ENCODE measurements at regions not wholly inside any gene's neighbourhood (a gene's known extent, or its start where the extent isn't known, plus 50 kb on each side); places are given as distances from the start of the nearest gene placed in this dataset.

DNA sequence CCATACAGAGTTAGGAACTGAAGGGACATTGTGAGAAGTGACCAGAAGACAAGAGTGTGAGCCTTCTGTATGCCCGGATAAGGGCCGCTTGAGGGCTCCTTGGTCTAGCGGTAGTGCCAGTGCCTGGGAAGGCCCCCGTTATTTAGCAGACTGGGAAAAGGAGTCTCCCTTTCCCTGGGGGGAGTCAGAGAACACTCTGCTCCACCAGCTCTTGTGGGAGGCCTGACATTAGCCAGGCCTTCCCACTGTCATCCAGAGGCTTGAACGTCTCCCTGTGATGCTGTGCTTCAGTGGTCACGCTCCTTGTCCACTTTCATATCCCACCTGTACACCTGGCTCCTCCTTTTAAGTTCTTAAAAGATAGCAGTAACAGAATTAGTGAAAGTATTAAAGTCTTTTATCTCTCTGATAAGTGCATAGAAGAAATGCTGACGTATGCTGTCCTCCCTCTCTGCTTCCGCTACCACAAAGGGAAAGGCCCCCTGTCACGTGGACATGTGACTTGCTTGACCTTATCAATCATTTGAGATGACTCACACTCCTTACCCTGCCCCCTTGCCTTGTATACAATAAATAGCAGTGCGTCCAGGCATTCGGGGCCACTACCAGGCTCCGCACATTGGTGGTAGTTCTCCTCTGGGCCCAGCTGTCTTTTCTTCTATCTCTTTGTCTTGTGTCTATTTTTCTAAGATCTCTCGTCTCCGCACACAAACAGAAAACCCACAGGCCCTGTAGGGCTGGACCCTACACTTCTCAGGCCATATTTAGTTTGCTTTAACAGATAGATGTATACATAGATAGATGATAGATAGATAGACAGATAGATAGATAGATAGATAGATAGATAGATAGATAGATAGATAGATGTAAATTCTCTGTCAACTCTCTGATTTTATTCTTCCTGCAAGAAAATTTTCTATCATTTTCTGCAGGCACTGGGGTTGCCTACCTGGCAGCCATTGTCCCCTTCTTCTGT lies 131.5 kb upstream of the JCAD start:
- TF ChIP-seq POLR2AphosphoS5 (IDR thresholded peaks at IDR 0.05; ENCODE audit: low read depth, low read length) (no peak), POLR2A (IDR thresholded peaks at IDR 0.05; ENCODE audit: low read depth, low read length) (no peak)
